ENCODE measurements at regions not wholly inside any gene's neighbourhood (a gene's known extent, or its start where the extent isn't known, plus 50 kb on each side); places are given as distances from the start of the nearest gene placed in this dataset.

DNA sequence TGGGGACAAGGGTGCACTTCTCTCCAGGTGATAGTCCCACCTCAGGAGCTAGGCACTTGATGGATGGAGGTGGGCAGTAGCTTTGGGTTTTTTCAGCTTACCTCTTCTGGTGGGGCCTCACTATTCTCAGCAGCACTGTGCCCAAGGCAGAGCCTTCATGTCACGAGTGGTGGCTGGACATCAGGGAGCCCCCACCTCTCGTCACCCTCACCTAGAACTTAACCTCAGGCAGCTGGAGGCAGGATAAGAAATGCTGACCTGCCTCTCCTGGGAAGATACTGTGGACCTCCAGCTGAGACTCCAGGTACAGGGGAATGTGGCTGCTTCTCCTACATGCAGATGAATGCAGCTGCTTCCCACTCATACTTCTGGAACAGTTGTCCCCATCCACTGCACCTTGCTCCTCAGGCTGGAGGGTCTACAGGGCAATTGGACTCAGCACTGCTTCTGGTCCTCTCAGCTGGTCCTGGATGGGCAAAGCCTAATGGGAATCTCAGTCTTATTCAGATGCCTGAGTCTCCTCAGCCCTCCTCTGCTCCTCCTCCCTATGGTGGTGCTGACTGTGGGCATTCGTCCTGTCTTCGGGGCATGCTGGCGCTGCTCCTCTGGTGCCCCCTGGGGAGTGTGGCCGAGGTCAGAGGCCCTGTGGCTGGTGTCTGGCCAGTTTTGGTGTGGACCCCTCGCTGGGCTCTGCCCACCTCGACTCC lies 129.9 kb downstream of the KLF13 start:
- TF ChIP-seq HBP1 (CRISPR knock-in tag; IDR thresholded peaks at IDR 0.05; ENCODE audit: low read depth): no peak
- no peak for TF ChIP-seq PAX8 (CRISPR knock-in tag; IDR thresholded peaks at IDR 0.05; ENCODE audit: borderline replicate concordance)
- no peak for TF ChIP-seq SP1 (IDR thresholded peaks at IDR 0.05)
- TF ChIP-seq SP1 (CRISPR knock-in tag; IDR thresholded peaks at IDR 0.05): no peak
- TF ChIP-seq ZNF878 (CRISPR knock-in tag; IDR thresholded peaks at IDR 0.05): no peak
- TF ChIP-seq U2AF1 (optimal IDR thresholded peaks at IDR 0.05; ENCODE audit: low read depth, low read length): no peak
- no peak for TF ChIP-seq NAIF1 (CRISPR knock-in tag; IDR thresholded peaks at IDR 0.05; ENCODE audit: borderline replicate concordance)
- TF ChIP-seq SSRP1 (CRISPR knock-in tag; IDR thresholded peaks at IDR 0.05): no peak

Data from HepG2 (cell line).